ENCODE measurements at regions not wholly inside any gene's neighbourhood (a gene's known extent, or its start where the extent isn't known, plus 50 kb on each side); places are given as distances from the start of the nearest gene placed in this dataset.

DNA sequence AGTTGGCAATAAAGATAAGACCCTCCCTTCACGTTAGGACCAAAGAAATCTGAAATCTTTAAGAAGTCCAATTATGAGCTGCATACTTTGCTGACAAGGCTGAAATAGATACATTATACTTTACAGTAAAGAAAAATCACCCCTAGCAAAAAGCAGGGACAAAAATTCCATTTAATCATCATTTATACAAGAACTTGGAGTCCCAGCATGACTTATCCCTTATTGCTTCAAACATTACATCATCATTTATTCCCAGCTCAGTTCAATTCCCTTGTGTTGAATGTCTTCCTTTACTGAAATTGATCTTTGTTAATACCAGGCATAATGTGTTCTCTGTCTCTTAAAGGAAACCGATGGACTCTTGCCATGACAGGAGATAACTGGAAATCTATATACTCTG, 449.6 kb upstream of the CCDC196 start:
- no peak overlapping the region for H3K4me3 ChIP-seq (replicated peaks; ENCODE audit: low read depth, low read length)
- DNase-seq (ENCODE audit: low read depth) = peak; percentile 16
- TF ChIP-seq, protein P1, sequence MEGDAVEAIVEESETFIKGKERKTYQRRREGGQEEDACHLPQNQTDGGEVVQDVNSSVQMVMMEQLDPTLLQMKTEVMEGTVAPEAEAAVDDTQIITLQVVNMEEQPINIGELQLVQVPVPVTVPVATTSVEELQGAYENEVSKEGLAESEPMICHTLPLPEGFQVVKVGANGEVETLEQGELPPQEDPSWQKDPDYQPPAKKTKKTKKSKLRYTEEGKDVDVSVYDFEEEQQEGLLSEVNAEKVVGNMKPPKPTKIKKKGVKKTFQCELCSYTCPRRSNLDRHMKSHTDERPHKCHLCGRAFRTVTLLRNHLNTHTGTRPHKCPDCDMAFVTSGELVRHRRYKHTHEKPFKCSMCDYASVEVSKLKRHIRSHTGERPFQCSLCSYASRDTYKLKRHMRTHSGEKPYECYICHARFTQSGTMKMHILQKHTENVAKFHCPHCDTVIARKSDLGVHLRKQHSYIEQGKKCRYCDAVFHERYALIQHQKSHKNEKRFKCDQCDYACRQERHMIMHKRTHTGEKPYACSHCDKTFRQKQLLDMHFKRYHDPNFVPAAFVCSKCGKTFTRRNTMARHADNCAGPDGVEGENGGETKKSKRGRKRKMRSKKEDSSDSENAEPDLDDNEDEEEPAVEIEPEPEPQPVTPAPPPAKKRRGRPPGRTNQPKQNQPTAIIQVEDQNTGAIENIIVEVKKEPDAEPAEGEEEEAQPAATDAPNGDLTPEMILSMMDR (IDR thresholded peaks at IDR 0.05; ENCODE audit: low read length, missing control alignments) = no peak

DNA sequence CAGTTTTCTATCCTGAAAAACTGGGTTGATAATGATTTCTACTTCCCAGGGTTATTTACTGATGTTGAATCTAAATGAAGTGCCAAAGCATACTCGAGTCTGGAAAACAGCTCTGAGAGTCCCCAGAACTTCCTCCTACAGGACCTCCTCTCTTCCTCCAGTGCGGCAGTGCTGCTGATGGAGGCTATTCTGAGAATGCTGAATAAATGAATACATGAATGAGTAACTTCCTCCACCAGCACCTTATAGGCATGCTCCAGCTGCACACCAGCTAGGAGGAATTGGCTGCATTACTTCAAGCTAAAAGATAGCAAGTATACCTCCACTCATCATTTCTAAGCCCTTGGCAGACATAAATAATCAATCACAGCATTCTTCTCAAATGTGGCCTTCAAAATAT, 448.8 kb upstream of the CCDC196 start:
- no peak overlapping the region for H3K4me3 ChIP-seq (replicated peaks; ENCODE audit: low read depth, low read length)
- DNase-seq (ENCODE audit: low read depth) = peak; percentile 18
- TF ChIP-seq, protein P1 (IDR thresholded peaks at IDR 0.05; ENCODE audit: low read length, missing control alignments) = no peak

DNA sequence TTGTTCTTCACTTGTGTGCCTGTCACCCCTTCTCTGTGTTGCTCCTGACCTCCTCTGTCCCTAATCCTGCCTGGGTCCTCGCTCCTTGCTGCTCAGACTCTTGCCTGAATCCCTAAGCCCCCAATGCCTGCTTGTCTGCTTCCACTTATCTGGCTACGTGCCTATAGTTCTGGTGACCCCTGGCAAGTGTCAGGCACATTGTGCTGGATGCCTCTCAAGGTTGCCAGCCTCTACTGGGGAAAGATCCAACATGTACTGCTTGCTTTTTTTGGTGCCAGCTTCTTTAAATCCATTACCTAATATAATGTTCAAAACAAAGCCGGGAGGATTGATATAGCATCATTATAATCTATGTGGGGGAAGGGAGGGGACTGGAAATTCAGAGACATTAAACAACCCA, 448.0 kb upstream of the CCDC196 start:
- H3K4me3 ChIP-seq (replicated peaks; ENCODE audit: low read depth, low read length) = no peak overlapping the region
- TF ChIP-seq, protein P1 (IDR thresholded peaks at IDR 0.05; ENCODE audit: low read length, missing control alignments) = no peak
- no peak for DNase-seq (ENCODE audit: low read depth)

- DNase-seq (ENCODE audit: low read depth) = peak; percentile 97
- TF ChIP-seq, protein P1 (IDR thresholded peaks at IDR 0.05; ENCODE audit: low read length, missing control alignments) = peak; percentile 65
- no peak overlapping the region for H3K4me3 ChIP-seq (replicated peaks; ENCODE audit: low read depth, low read length)
Observed at GRCh38 chr14:66038618-66039017, 447.6 kb upstream of the CCDC196 start.

DNA sequence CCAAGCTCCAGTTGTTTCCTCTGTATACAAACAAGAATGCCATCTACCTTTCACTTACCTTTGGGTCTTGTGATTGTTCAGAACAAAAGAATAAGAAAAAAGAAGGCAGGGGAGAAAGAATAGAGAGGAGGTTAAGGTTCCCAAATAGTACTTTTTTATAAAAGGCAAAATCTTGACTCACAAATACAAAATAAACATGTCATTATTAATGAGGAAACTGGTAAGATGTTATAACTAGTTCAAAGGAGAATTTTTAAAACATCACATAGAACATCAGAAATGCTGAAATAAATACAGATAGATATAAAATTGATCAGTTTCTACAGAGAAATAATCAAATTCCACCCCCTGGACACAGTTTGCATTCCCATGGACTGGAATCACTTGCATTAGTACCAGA, 446.7 kb upstream of the CCDC196 start:
- TF ChIP-seq, protein P1 (IDR thresholded peaks at IDR 0.05; ENCODE audit: low read length, missing control alignments) = no peak
- no peak overlapping the region for H3K4me3 ChIP-seq (replicated peaks; ENCODE audit: low read depth, low read length)
- DNase-seq (ENCODE audit: low read depth) = no peak

- TF ChIP-seq, protein P1 (IDR thresholded peaks at IDR 0.05; ENCODE audit: low read length, missing control alignments) = no peak
- H3K4me3 ChIP-seq (replicated peaks; ENCODE audit: low read depth, low read length) = no peak overlapping the region
- DNase-seq (ENCODE audit: low read depth) = no peak
Observed at GRCh38 chr14:66041582-66041981, 444.6 kb upstream of the CCDC196 start.

GRCh38 chr14:66043921-66044320, 442.2 kb upstream of the CCDC196 start:
- peak; percentile 63 for DNase-seq (ENCODE audit: low read depth)
- TF ChIP-seq, protein P1 (IDR thresholded peaks at IDR 0.05; ENCODE audit: low read length, missing control alignments) = no peak
- H3K4me3 ChIP-seq (replicated peaks; ENCODE audit: low read depth, low read length) = no peak overlapping the region
